Amygdala (tissue), 56 donors: ENCODE measurements at regions not wholly inside any gene's neighbourhood (a gene's known extent, or its start where the extent isn't known, plus 50 kb on each side); places are given as distances from the start of the nearest gene placed in this dataset.

Source experiments
- DNase-seq, 56 donors: peaks; one replicate each; lab custom pipeline; 2025; lab: John Stamatoyannopoulos, UW

GRCh38 chr14:22095860-22096513 is 422.4 kb upstream of the OR4E1 start:
- no peak for DNase-seq

- DNase-seq: no peak
Measured at GRCh38 chr14:22089940-22090339, 416.3 kb upstream of the OR4E1 start.

GRCh38 chr14:22088614-22089342 is 415.2 kb upstream of the OR4E1 start:
- DNase-seq: no peak

- DNase-seq: no peak
Measured at GRCh38 chr14:22086131-22086530, 412.5 kb upstream of the OR4E1 start.

GRCh38 chr14:22084393-22085281 is 411.0 kb upstream of the OR4E1 start:
- peak in 3 of 56 donors; percentile 8 to 24 (median 21) for DNase-seq

GRCh38 chr14:22081337-22081736 is 407.7 kb upstream of the OR4E1 start:
- DNase-seq: no peak

- no peak for DNase-seq
Measured at GRCh38 chr14:22079766-22080165, 406.1 kb upstream of the OR4E1 start.

GRCh38 chr14:22073801-22074200 is 400.2 kb upstream of the OR4E1 start:
- DNase-seq: no peak

- no peak for DNase-seq
Measured at GRCh38 chr14:22071006-22071405, 397.4 kb upstream of the OR4E1 start.

- DNase-seq: no peak
Measured at GRCh38 chr14:22070119-22070982, 396.7 kb upstream of the OR4E1 start.

GRCh38 chr14:22065347-22065746 is 391.7 kb upstream of the OR4E1 start:
- no peak for DNase-seq

- DNase-seq: no peak
Measured at GRCh38 chr14:22059201-22059600, 385.6 kb upstream of the OR4E1 start.

- DNase-seq: no peak
Measured at GRCh38 chr14:22052795-22053194, 379.2 kb upstream of the OR4E1 start.

GRCh38 chr14:22047115-22047514 is 373.5 kb upstream of the OR4E1 start:
- DNase-seq: peak in 10 of 56 donors; percentile 4 to 51 (median 10)

GRCh38 chr14:22046063-22046462 is 372.4 kb upstream of the OR4E1 start:
- no peak for DNase-seq

- no peak for DNase-seq
Measured at GRCh38 chr14:22044193-22044592, 370.6 kb upstream of the OR4E1 start.

GRCh38 chr14:22040781-22041125 is 367.1 kb upstream of the OR4E1 start:
- no peak for DNase-seq

GRCh38 chr14:22039938-22040780 is 366.5 kb upstream of the OR4E1 start:
- DNase-seq: peak in 1 of 56 donors; percentile 7

- no peak for DNase-seq
Measured at GRCh38 chr14:22036541-22037239, 363.1 kb upstream of the OR4E1 start.
